NCI-H1105 (cell line): ENCODE measurements at regions not wholly inside any gene's neighbourhood (a gene's known extent, or its start where the extent isn't known, plus 50 kb on each side); places are given as distances from the start of the nearest gene placed in this dataset.

Experiments used
- DNase-seq: peaks from one replicate; lab custom pipeline; 2025; lab: John Stamatoyannopoulos, UW

DNA sequence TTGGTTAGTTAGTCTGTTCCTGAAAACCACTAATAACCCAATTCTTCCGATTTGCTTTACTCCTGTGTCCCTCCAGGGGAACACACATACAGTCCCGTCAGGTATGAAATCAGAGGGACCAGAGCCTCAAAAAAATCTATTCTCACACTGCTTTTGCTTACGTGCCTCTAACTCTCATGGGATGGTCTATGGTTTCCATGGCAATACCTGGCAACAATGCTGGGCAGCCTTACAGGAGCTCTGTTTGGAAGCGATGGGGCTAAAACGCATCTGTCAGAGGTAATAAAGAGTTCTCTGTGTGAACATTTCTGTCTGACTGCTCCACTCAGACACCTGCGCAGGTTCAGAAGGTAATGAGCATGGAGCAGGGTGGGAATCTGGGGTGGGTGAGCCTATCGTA lies 376.2 kb downstream of the GXYLT1 start:
- DNase-seq, result no peak

DNA sequence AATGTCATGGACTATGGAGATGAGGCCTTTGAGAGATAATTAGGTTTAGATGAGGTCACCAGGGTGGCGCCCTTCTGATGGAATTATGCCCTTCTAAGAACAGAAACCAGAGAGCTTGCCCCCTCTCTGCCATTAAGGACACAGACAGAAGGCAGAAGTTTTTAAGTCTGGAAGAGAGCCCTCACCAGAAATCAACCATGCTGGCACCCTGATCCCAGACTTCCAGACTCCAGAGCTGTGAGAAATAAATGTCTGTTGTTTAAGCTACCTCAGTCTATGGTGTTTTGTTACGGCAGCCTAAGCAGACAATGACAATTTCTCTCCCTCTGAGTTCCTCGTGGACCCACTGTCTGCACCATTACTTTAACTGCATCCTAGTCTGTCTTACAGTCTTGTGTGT lies 382.0 kb downstream of the GXYLT1 start:
- no peak for DNase-seq

DNA sequence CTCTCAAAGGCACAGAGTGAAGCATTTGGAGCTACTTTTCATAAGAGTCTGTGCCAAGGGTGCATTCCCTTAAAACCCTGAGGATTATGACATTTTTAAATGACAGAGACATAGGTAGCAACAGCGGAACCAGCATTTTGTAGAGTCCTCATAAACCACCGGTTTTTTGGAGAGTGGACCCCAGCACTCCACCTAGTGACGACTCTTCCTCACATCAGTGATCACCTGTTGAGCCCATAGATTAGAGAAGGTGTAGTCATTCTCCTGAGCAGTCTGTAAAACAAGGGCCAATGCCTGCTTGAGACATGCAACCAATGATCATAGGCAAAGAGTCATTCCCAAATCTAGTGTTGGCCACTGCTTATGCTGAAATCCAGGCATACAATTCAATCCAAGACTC lies 399.1 kb downstream of the GXYLT1 start:
- no peak for DNase-seq

DNA sequence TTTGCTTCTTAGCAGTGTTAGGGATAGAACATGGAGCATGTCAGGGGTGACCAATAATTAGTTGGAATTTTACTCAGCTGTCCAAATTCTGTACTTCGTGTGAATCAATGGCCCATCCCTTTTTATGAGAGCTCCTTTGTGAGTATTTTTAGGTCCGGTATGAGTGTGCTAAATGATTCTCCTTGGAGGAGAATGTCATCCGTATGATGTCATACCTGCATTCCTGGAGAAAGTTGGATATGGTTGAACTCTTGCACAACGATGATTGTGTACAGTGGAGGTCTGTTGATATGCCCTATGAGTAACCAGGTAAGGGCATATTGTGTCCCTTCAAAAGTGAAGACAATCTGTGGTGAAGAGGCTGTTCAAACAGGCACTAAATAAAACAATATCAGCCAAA lies 400.8 kb downstream of the GXYLT1 start:
- no peak for DNase-seq

DNA sequence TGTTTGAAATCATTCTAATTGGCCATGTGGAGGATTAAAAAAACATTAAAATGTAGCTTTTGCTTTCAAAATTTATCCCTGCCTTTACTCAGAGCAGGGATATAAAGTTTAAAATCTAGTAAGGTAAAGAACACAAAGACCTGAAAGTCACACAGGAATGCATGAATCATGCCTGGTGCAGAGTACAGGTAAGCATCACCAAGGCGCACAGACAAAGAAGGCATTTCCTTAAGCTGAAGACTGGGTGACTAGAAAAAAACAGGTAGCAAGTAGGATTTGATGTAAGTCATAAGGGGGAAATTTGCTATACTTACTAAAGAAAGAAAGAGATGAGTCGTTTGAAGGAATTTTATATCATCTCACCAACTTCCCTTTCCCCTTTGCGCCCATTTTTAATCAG lies 405.6 kb downstream of the GXYLT1 start:
- DNase-seq, result no peak

DNA sequence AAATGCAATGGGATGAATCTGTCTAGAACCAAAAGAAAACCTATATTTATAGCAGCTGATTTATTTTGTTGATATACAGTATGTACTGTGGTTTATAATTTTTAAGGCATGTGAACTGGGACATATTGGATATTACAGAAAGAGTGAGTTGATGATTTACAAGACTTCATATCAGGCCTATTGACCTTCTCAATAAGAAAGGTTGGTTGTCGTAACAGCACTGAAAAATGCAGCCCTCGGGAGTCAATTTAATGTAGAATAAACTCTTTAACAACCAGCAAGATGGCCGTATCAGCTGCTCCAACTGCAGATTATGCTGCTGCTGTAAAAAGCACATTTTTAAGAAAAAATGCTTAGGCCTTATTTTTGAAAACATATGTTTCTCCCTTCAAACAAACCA lies 407.3 kb downstream of the GXYLT1 start:
- no peak for DNase-seq

DNA sequence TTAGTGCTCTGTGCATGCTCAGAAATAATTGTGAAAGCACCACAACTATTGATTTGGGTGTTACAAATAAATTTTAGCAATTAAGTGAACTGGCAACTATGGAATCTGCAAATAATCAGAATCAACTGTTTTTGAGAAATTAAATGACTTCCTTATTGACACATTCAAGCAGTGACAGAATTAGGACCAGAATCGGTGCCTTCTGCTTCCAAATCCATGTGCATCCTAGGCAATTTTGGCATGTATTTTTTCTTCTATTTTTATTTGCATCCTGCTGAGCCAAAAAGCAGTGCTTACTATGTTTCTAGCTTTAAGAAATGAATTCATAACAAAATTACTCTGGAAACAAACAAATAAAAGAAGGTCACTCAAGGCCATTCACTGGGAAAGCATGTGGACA lies 408.2 kb downstream of the GXYLT1 start:
- no peak for DNase-seq

DNA sequence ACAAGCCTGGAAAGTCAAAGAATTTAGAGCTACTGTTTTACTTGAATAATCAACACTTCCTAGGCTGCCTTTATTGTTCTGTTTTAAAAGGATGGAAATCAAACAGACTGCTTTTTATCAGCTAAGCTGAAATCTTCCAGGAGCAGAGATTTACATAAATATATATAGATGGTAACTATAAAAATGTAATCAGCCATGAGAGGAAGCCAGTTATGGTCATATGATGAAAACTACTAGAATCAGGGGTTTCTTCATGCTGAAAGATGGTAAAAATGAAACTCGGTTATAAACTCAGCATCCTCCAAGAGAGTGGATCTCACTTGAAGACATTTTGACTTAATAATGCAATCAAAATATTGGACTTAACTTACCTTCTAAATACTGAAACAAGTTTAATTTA lies 413.0 kb downstream of the GXYLT1 start:
- no peak for DNase-seq

DNA sequence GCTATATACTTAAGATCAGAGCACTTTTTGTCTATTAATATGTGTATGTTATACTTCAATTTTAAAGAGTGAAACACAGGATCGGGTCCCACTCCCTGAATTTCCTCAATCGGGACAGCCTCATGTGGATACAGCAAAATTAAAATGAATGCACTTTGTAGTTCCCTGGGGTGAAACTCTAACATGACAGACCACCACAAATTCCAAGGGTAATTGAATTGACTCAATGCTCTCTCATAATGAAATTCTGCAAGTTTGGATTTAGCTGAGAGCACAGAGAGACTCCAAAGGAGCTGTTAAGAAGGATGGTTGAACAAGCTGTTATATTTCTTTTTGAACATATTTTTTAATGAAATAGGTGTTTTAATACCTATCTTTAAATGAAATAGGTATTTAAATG lies 413.6 kb downstream of the GXYLT1 start:
- no peak for DNase-seq

DNA sequence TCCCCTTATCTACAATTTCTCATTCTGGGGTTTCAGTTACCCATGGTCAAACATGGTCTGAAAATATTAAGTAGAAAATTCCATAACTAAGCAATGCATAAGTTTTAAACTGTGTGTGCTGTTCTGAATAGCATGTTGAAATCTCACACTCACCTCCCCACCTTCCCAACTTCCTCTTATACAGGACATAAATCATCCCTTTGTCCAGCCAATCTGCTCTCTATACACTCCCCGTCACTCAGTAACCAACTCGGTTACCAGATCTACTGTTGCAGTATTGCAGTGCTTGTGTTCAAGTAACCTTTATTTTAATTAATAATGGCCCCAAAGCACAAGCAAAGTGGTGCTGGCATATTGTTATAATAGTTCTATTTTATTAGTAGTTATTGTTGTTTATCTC lies 420.5 kb downstream of the GXYLT1 start:
- DNase-seq, result no peak

DNA sequence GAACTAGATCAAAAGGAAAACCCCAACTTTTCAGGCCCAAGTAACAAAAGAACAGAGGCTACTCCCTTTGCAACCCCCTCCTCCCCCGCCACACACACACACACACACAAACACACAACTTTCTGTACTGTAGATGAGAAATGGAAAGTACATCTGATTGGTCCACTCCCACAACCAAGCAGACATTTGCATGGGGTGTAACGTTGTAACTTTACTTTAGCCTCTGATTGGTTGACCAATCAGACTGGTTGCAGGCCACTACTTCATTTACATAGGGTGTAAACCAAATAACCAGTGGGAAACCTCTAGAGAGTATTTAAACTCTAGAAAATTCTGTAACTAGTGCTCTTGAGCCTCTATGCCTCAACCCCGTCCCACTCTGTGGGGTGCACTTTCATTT lies 425.5 kb downstream of the GXYLT1 start:
- DNase-seq, result no peak

DNA sequence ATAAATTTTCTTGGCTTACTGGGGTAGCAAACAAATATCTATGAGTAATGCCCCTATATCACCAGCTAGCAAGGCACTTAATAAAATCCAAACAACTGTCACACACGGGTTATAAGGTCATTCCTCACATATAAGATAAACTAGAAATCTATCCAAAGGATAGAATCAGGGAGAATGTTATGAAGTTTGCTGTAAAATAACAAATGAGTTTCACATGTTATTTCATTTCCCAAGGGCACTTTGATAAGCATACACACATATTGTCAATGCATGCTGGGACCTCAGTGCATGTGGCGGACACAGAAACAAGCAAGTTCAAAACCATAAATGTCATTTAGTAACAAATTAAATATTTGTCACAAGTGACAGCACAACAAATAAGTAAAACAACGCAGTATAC lies 429.4 kb downstream of the GXYLT1 start:
- DNase-seq, result no peak

DNA sequence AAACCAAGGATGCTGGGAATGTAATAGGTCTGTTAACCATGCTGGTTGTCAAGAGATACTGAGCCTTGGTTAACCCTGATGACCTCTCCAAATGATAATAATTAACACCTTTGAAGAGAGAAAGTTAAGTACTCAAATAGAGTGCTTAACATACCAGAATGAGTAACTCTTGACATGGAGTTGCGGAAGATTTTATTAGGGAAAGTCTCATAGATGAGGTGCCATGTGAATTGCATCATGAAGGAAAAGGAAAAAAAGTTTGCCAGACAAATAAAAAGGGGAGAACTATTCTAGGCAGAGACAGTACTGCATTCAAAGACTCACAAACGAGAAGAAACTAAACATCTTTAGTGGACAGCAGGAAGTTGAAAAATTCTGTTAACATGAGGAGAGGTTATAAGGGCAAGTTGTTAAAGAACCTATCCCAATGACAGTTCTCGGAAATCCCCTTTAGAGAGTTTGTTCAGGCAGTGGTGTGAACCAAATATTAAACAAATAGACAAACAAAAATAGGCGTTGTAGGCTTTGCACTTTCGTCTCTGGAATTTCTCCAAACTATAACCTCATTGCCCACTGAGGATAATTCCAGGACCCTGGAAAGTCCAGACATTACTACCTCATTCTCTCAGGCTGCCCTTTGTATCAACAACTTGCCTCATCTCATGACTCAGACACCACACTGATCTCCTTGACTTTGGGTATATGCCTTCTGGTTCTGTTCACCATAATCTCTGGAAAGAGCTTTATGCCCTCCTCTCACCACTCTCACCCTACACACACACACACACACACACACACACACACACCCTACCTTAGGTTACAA lies 435.0 kb downstream of the GXYLT1 start:
- DNase-seq, result no peak

DNA sequence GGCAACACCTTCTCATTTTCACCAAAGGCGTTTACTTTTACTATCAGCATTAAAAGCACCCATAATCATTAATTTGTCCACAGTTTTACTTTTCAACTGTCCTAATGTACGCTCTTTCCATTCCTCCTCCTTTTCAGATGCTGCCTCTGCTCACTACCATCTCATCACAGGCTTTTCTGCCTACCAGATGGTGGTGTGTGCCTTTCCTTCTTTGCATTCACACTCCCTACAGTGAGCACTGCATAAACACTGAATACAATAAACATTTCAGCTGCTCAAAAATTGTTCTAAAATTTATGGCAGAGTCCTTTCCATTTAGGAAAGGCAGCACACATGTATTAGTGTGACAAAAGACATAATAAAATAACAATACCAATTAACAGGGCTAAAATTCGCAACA lies 435.7 kb downstream of the GXYLT1 start:
- no peak for DNase-seq

DNA sequence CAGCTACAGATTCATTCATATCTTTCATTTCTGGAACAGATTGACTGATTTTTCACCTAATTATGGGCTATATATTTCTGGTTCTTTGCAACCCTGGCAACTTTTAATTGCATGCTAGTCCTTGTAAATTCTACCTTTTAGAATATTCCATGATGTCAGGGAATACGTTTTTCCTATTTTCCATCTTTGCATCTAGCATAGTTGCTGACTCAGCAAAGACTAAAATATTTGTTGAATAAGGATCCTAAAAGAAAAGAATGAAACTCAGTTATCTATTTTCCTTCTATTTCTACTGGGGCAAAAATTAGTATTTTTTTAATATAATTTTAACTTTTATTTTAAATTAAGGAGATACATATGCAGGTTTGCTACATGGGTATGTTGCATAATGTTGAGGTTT lies 438.3 kb downstream of the GXYLT1 start:
- DNase-seq, result no peak

DNA sequence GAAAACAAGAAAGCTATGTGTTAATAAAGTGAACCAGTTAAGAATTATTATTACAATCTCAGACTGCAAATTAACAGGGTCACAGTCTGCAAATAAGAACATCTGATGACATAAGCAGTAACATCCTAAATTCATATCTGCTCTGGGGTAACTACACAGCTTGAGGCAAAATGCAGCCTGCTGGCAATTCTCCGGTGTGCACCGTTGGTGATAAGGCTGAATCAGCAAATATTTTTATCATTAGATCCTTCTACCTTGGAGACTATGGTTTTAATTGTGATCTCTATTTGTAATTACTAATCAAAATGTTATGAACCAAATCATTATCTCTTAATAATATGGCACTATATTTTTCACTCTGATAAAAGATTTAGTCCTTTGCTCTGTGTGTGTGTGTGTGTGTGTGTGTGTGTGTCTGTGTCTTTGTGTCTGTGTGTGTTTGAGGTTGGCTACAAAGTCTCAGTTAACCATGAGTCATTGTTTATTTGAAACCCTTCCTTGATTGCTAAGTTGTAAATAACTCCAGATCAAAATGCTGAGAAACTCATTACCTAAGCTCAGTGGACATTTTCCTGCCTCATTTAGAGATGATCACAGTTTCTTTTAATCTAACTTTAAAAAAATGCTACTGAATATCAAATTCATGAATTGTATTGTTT lies 442.6 kb downstream of the GXYLT1 start:
- DNase-seq, result no peak

DNA sequence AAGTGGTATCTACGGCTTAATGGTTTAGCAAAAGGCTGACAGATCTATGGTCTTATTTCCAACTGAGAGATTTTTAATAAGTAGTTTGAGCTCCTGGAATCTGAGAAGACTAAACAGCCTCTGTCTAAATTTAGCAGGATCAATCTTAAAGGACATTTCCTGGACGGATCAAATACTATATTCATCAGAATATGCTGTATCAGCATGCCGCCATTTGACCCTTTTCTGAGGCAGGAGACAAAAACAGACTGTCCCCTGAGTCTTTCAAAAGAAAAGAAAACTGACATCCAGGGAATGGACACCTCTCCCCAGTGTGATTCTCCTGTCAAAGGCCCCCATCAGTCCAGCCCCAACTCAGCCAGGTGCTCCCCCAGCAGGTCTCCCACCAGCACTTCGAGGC lies 443.7 kb downstream of the GXYLT1 start:
- DNase-seq, result no peak

DNA sequence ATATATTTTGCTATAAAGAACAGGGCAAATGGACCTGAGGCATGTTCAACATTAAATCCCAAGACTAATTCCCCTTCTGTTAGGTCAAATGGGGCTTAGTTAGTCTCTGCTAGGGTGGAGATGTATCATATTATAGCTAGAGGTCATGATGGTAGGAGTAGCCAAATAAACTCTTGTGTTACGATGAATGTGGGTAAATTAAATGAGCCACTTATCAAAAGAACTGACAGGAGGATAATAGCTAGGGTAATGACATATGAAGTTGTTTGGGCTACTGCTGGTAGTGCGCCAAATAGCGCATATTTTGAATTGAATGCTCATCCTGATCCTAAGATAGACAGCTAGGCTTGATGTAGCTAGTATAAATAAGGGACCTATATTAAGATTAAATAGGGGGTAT lies 445.0 kb downstream of the GXYLT1 start:
- DNase-seq, result peak; percentile 60

DNA sequence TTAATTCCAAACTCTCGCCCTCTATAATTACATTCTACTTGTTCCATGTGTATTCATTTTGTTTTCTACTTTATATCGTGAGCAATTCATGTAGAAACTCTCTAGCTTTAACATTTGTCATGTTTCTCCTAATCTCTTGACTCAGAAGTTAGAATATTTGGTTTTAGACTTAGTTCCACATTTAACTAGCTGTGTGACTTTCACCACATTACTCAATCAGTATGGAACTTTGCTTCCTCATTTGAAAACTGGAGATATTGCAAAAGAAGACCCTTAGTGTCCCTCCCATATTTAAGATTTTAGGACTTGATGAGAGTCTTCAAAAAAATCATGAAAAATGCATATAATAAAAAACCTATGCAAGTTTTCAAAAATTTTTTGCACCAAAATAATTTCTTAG lies 447.5 kb downstream of the GXYLT1 start:
- DNase-seq, result no peak

DNA sequence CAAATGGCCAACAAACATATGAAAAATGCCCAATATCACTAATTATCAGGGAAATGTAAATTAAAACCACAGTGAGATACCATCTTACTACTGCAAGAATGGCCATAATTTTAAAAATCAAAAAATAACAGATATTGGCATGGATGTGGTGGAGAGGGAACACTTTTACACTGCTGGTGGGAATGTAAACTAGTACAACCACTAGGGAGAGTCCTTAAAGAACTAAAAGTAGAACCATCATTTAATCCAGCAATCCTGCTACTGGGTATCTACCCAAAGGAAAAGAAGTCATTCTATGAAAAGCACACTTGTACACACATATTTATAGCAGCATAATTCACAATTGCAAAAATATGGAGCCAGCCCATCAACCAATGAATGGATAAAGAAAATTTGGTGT lies 459.7 kb downstream of the GXYLT1 start:
- no peak for DNase-seq

DNA sequence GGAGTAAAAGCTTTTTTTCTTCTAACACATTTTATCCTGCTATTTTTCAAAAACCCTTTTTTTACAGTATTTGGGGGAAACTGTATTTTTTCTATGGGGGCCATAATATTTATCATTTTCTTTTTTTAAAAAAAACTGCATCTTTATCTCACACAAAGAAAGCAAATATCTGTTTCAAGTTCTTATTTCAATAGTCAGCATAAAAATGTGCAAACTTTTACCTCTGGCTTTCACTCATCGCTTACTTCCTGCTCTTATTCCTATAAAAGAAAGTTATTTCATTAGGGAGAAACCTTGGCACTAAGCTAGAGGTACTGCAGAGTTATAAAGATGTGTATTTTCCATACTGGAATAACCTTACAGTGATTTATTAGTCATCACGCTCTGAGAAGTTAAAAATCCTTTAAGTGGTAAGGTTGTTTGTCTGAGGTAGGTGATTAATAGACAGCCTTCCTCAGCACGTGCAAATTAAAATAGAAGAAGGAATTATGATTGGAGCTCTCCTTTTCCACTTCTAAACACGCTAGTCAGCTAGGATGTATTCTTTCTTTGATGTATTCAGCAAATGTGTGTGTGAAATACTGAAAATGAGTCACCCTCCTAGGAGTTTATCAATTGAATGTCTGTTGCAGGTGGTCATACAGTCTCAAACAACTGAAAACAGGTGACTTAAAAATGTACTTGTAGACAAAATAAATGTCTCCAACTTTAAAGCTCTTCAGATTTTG lies 461.0 kb downstream of the GXYLT1 start:
- DNase-seq, result no peak

DNA sequence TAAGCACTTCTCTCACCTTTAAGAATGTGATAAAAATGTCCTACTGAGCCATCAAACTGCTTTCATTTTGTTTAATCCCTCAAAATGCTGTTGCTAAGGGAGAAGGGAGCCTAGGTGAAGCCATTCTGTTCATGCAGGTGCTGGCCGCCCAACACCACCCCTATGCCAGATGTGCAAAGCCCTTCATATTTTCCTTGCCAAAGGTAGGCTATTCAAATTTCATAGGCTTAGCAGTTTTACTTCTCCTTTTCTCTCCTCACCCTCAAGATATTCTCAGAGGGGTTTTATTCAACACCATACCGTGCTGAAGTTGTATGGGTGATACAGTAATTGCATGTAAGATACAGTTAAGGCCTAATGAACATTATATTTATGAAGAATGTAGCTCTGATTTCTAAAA lies 461.7 kb downstream of the GXYLT1 start:
- DNase-seq, result no peak

DNA sequence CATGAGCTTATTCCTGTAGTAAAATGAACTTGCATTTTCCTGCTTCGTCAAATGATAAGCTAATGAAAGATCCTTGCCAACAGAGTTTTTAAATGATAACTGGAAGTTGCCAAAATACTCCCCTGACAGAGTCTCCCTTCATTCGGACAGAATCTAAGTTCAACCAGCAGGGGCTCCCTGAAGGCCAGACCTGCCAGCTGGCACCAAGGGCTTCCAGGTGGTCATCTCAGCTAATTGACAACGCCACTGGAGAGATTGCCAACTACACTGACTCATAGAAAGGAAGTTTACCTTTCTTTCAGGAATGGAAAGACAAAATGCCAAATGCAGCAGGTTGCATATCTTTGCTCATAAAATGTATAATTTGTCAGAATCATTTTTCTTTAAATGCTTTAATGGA lies 462.8 kb downstream of the GXYLT1 start:
- peak; percentile 13 for DNase-seq
